ENCODE measurements at regions not wholly inside any gene's neighbourhood (a gene's known extent, or its start where the extent isn't known, plus 50 kb on each side); places are given as distances from the start of the nearest gene placed in this dataset.
"Not testable (repeated sequence)": the region's sequence is repeated elsewhere in the genome, so short reads cannot be mapped to it uniquely, and the experiment has no call there.

DNA sequence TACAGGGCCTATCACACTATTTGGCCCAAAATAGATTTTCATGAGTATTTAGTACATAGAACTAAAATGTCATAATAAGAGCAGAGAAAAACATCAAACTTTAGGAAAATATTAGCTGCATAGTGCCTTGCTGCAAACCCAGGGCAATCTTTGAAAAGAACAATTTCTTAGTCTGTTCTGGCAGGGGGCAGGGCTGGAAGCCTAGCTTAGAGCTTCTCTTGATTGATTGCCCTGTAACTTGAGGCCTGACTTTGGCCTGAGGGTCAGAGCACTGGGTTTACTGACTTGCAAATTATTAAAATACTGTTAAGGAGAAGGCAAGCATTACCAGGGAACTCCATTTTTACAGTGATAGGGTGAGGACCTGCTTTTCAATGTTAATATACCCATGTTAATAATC, 115.8 kb upstream of the SPAG17 start:
- no peak for DNase-seq (ENCODE audit: low read depth, low spot score)

- no peak for DNase-seq (ENCODE audit: low read depth, low spot score)
Observed at GRCh38 chr1:118298397-118298796, 113.4 kb upstream of the SPAG17 start.

GRCh38 chr1:118297521-118297920, 112.5 kb upstream of the SPAG17 start:
- no peak for DNase-seq (ENCODE audit: low read depth, low spot score)

DNA sequence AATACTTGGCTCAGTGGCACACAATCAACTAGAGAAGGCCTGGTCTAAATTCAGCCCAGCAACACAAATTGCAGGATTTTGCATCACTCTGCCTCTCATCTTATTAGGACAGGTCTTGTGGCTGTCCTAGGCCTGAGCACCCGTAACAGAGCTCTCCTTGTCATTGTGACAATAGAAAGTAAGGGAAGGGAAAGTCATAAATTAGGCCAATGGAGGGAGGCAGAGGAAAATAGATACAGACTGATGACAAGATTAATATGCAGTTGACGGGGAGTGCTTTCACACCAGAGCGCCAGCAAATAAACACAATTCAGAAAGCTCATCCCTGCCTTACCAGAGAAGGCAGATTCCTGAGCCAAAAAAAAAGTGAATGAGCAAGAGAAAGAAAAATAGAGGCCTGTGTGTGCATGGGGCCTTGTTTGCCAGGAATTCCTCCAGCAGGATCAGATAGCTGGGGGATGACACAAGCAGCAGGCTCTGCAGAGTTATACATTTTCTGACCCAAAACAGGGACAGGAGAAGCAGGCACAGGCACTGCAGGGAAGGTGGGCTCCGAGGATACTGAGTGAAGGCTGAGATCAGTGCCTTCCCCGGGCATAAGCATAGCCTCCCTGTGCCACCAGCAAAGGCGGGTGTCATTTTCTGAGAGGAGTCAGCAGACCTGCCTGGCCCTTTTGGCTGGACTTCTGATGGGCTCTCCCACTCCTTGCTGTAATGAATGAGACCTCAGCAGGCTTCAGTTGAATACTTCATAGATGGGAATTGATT, 110.0 kb upstream of the SPAG17 start:
- no peak for DNase-seq (ENCODE audit: low read depth, low spot score)

GRCh38 chr1:118291661-118292060, 106.6 kb upstream of the SPAG17 start:
- DNase-seq (ENCODE audit: low read depth, low spot score): no peak

DNA sequence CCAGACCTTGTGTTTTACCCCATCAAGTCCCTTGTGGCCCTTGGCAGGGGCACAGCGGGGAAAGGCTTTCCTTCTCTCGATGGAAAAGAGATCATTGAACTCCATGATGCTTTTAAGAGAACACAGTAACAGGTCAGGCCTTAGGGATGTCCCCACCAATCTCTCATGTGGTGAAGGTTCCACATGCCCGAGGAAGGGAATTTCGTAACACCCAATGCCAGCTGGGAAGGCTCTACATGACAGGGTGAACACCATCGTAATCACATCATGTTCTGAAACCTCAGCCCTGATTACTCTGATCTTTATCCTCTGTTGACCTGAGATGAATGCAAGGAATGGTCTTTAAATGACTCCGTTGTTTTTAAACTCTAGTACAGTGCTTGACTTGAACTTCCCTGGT, 105.5 kb upstream of the SPAG17 start:
- no peak for DNase-seq (ENCODE audit: low read depth, low spot score)

DNA sequence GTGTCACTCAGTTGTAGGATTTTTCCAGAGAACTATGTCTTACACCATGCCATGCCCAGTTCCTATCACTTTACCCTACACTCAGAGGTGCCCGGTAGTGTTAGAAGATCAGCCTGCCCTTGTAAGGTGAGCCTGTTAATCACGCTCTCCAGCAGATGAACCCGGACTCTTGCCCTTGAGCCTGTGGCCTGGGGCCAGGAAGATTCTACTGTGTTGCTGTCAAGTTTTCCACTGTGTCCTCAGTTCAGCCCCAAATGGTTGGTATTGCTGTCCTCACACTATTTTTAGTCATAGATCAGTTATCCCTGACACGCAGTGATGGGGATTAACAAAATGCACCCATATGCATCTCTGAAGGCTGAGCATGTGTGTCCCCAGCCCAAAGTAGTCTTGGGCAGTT, 105.0 kb upstream of the SPAG17 start:
- no peak for DNase-seq (ENCODE audit: low read depth, low spot score)

GRCh38 chr1:118280656-118281055, 95.6 kb upstream of the SPAG17 start:
- not testable (repeated sequence) for DNase-seq (ENCODE audit: low read depth, low spot score)

DNA sequence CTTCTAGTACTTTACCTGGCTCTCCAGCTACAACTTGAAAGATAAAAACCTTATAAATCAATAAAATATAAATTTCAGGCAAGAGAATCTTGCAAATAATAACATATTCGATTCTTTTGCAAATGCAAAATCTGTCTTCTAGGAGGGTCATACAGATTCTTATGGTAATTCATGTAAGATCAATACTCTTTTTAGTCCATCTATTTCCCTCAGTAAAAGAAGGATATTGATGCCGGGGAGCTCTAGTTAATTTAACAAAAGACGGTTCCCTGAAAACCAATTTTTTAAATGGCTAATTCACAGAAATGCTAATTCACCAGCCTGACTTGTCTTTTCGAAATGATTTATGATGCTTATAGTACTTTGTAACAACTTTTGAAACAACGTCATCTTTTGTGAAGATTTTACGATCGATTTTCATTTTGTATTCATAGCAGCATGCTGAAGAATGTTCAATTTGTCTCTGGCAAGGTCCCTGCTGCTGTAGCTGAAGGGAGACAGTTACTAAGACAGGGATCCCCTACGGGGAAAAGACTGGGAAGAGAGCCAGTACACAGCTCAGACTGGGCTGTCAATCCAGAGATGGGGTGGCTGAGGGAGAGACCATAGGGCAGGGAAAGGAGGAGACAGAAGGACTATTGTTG, 90.6 kb upstream of the SPAG17 start:
- DNase-seq (ENCODE audit: low read depth, low spot score): no peak

DNA sequence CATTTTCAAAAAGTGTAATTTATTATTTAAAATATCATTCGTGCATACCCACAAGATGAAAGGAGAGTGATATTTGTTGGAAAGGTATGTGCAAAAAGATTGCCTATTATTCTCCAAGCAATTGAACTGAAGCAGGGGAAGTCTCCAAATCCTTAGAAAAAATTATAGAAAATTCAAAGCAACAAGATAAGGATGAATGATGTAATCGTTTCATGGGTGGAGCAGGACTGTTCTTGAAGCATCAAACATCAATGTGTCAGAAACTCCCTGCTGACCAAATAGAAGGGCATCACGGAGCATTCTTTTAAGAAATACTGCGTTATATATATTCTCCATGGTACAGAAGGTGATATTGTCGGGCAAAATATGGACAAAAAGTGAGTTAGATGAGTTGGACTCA, 87.9 kb upstream of the SPAG17 start:
- DNase-seq (ENCODE audit: low read depth, low spot score): no peak

GRCh38 chr1:118271883-118272282, 86.9 kb upstream of the SPAG17 start:
- no peak for DNase-seq (ENCODE audit: low read depth, low spot score)

GRCh38 chr1:118269598-118269997, 84.6 kb upstream of the SPAG17 start:
- no peak for DNase-seq (ENCODE audit: low read depth, low spot score)

- DNase-seq (ENCODE audit: low read depth, low spot score): no peak
Observed at GRCh38 chr1:118266436-118266835, 81.4 kb upstream of the SPAG17 start.

- no peak for DNase-seq (ENCODE audit: low read depth, low spot score)
Observed at GRCh38 chr1:118264343-118264742, 79.3 kb upstream of the SPAG17 start.

GRCh38 chr1:118262865-118263264, 77.8 kb upstream of the SPAG17 start:
- no peak for DNase-seq (ENCODE audit: low read depth, low spot score)

- DNase-seq (ENCODE audit: low read depth, low spot score): no peak
Observed at GRCh38 chr1:118258975-118259374, 73.9 kb upstream of the SPAG17 start.

DNA sequence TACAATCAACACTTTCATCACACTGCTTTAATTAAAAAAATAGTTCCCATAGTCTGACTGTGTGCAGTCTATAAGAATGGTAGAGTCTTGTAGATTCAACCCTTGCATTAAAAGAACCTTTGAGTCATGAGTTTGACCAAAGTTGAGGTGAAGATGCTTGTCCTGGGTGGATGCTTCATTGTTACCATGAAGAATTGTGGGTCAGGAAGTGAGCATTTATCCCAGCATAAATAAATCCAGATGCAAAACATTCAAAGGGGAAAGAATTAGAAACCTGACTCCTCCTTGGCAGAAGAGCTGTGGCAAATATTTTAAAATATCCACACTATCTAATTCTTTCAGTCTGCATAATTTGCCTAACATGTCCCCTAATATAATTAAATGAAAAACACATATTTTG, 72.9 kb upstream of the SPAG17 start:
- no peak for DNase-seq (ENCODE audit: low read depth, low spot score)

DNA sequence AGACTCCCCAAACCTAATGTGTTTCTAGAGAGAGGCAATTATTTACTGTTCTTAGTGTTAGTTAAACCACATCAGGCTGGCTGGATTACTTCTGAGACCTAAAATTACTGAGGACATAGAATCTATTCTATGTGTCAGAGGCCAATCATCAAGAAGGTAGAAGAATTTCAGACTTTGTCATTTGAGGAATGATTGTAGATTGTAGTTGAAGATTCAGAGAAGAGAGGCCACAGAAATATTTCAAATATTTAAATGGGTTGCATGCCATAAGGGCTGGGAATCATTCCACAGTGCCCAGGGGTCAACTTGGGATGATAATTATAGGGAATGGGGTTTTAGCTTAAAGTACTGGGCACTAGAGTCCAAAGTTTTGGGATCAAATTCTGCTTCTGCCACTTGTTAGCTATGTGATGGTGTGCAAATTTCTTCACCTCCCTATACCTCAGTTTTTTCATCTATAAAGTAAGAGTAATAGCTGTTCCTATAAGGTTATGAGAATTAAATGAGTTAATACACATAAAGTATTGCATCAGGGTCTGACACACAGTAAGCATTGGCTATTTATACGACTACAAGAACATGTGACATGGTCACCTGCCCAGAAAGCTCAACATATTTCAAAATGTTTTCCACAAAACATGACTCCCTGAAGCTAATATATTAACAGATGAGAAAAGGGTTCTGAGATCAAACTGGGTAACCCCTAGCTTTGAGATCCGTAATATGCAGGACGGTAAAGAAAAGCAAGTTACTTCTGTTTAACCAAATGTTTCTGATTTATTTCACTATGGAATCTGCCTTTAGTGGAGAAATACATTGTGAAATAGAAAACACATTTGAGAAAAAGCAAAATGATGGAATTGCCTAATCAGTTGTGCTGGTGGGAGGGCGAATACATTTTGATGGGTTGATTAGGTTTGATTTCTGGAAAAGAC, 69.7 kb upstream of the SPAG17 start:
- no peak for DNase-seq (ENCODE audit: low read depth, low spot score)

GRCh38 chr1:118254001-118254400, 69.0 kb upstream of the SPAG17 start:
- no peak for DNase-seq (ENCODE audit: low read depth, low spot score)

GRCh38 chr1:118253053-118253915, 68.3 kb upstream of the SPAG17 start:
- DNase-seq (ENCODE audit: low read depth, low spot score): no peak

GRCh38 chr1:118252624-118253023, 67.6 kb upstream of the SPAG17 start:
- DNase-seq (ENCODE audit: low read depth, low spot score): no peak

Measured in iPS DF 19.7 (cell line).